Pancreas (tissue), 10 donors: ENCODE measurements at regions not wholly inside any gene's neighbourhood (a gene's known extent, or its start where the extent isn't known, plus 50 kb on each side); places are given as distances from the start of the nearest gene placed in this dataset.

Source experiments
- ATAC-seq, 4 donors: fragments of 200-7000 bp; cut with Tn5 transposase; one replicate each; pipeline versions ENCODE4 v1.8.0 to v1.9.1; 2020; ENCODE audit warnings: mild to moderate bottlenecking in 4 of 4, moderate library complexity in 4 of 4
- DNase-seq, 6 donors: peaks; one replicate each; pipeline ENCODE4 v3.0.0-alpha.2; 2020
- FAIRE-seq: peaks from 2 replicates; lab custom pipeline; 2012; peaks lifted over from hg19 to GRCh38; lab: Jason Lieb, UNC
- H3K27ac ChIP-seq, 4 donors: fragments of 200-600 bp; sonication (generic); 1 replicate in 3 of 4; 2 replicates in 1 of 4; pipeline versions ENCODE4 v1.5.0 to v1.8.0; 2020
- H3K27me3 ChIP-seq, 4 donors: fragments of 200-600 bp; one replicate each; pipeline ENCODE4 v1.8.0; 2021
- H3K36me3 ChIP-seq, 3 donors: fragments of 200-600 bp; sonication (generic) in 1 of 3; one replicate each; pipeline versions ENCODE4 v1.5.0 to v1.8.0; 2020 to 2021
- H3K4me1 ChIP-seq, 3 donors: fragments of 200-600 bp; one replicate each; pipeline ENCODE4 v1.8.0; 2021
- H3K4me3 ChIP-seq, 4 donors: fragments of 200-600 bp; sonication (generic) in 2 of 4; one replicate each; pipeline versions ENCODE4 v1.5.0 to v1.8.0; 2020 to 2021
- H3K9me3 ChIP-seq, 4 donors: fragments of 200-600 bp; one replicate each; pipeline ENCODE4 v1.8.0; 2021
- CTCF ChIP-seq, 4 donors: fragments of 200-600 bp; sonication (generic) in 3 of 4; IDR thresholded peaks; one replicate each; pipeline versions ENCODE4 v1.5.0 to v1.8.0; 2021; ENCODE audit warnings: antibody characterized with exemption in 4 of 4
- WGBS, 2 donors: extraction: QIAGEN DNeasy Blood & Tissue Kit; methylation state at CpG; one replicate each; pipeline ENCODE4 v1.1.7; 2013; 5-methylcytosine and 5-hydroxymethylcytosine counted together
- intact Hi-C, 3 donors: fragments of 100-400 bp; cut with DNase I; formaldehyde crosslinking; loops; one replicate each; pipeline versions ENCODE4 v1.11.1 to v1.14.2; 2022
- donor health status: healthy with polysubstance abuse.
- donor health status: DM: no; HTN: no; CAD: no; lungs with moderate emphysema.
- donor health status: DM: no; HTN: no; CAD: no.
- donor health status: control.
- donor health status: control.
- donor health status: Bipolar disorder and iron deficiency.
- donor health status: DM: yes; HTN: yes; CAD: no.
- donor health status: DM: no; HTN: no; CAD: no.
- donor health status: DM: no; HTN: no; CAD: no.
- donor health status: DM: yes; HTN: yes; CAD: no.

- WGBS, 2 donors = 60 to 72% methylated on average over 16 of the region's 16 CpGs
- Histone ChIP-seq H3K27me3 (no peaks in the 10 kb centered on the region), H3K27ac (no peak overlapping the region), H3K36me3 (no peaks in the 10 kb centered on the region), H3K4me1 (no peaks in the 10 kb centered on the region), H3K9me3 (no peaks in the 10 kb centered on the region), H3K4me3 (no peak overlapping the region)
- FAIRE-seq (no peak), ATAC-seq (no peak), DNase-seq (no peak)
- TF ChIP-seq CTCF (IDR thresholded peaks at IDR 0.05) = no peak
- intact Hi-C loops = no loop called here
These were observed 122.4 kb downstream of the TUBA3C start for GRCh38 chr13:19059016-19059780.

- no peak overlapping the region for H3K4me3 ChIP-seq
- no peaks in the 10 kb centered on the region for H3K27me3 ChIP-seq
- intact Hi-C loops = no loop called here
- no peak for ATAC-seq
- H3K9me3 ChIP-seq = no peaks in the 10 kb centered on the region
- no peak for TF ChIP-seq CTCF (IDR thresholded peaks at IDR 0.05)
- FAIRE-seq = no peak
- 68 to 80% methylated on average over 14 of the region's 14 CpGs for WGBS, 2 donors
- H3K27ac ChIP-seq = no peak overlapping the region
- no peaks in the 10 kb centered on the region for H3K36me3 ChIP-seq
- DNase-seq = no peak
- no peaks in the 10 kb centered on the region for H3K4me1 ChIP-seq
These were observed 123.1 kb downstream of the TUBA3C start for GRCh38 chr13:19058566-19058965.

- TF ChIP-seq CTCF (IDR thresholded peaks at IDR 0.05) = no peak
- no peak for ATAC-seq
- no peak for DNase-seq
- Histone ChIP-seq H3K27me3 (no peaks in the 10 kb centered on the region), H3K36me3 (no peaks in the 10 kb centered on the region), H3K27ac (no peak overlapping the region), H3K4me1 (no peaks in the 10 kb centered on the region), H3K9me3 (no peaks in the 10 kb centered on the region), H3K4me3 (no peak overlapping the region)
- whole genome bisulfite sequencing, 2 donors = 73 to 74% methylated on average over 10 of the region's 10 CpGs
- FAIRE-seq = no peak
- intact Hi-C loops = no loop called here
These were observed 123.9 kb downstream of the TUBA3C start for GRCh38 chr13:19057588-19058340.

- Histone ChIP-seq H3K4me3 (no peak overlapping the region), H3K9me3 (no peaks in the 10 kb centered on the region), H3K27me3 (no peaks in the 10 kb centered on the region), H3K36me3 (no peaks in the 10 kb centered on the region), H3K27ac (no peak overlapping the region), H3K4me1 (no peaks in the 10 kb centered on the region)
- TF ChIP-seq CTCF (IDR thresholded peaks at IDR 0.05) = no peak
- DNase-seq (no peak), FAIRE-seq (no peak), ATAC-seq (no peak)
- 64 to 74% methylated on average over 12 of the region's 12 CpGs for WGBS, 2 donors
- intact Hi-C loops = no loop called here
These were observed 124.6 kb downstream of the TUBA3C start for GRCh38 chr13:19056984-19057490.
